GM19455 (cell line): ENCODE measurements at regions not wholly inside any gene's neighbourhood (a gene's known extent, or its start where the extent isn't known, plus 50 kb on each side); places are given as distances from the start of the nearest gene placed in this dataset.
A peak's percentile ranks its signal among the peaks of the same experiment; 100 is the strongest.

ENCODE experiments used
- ATAC-seq: cut with Tn5 transposase; IDR thresholded peaks from one replicate; pipeline ENCODE4 v1.9.1; 2021; ENCODE audit not compliant: unreplicated experiment

GRCh38 chr6:121020656-121021055, 313.6 kb downstream of the TBC1D32 start:
- ATAC-seq: no peak

DNA sequence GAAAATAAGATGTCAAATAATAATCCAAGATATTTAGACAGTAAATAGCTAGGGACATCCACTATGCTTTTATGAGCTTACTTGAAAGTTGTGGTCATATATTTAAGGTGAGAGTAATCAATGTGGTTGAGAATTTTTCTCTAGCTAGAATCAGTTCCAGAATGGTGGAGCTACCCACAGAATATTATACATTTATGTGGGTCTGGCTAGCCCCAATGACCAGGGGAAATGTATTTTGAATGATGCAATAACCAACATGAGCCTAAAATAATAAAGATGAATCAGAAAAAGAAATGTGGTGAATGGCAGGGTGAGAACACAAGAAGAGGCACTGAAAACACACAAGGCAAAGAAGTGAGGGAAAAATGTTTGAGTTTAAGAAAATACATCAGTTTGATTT, 325.7 kb downstream of the TBC1D32 start:
- ATAC-seq: no peak

DNA sequence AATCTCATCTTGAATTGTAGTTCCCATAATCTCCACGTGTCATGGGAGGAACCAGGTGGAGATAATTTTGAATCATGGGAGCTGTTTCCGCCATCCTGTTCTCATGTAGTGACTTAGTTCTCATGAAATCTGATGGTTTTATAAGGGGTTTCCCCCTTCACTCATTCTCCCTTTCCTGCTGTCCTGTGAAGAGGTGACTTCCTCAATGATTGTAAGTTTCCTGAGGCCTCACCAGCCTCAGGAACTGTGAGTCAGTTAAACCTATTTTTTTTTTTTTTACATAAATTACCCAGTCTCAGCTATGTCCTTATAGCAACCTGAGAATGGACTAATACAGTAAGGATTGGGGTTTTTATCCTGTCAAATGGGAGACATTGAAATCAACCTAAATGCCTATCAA, 328.3 kb downstream of the TBC1D32 start:
- no peak for ATAC-seq

DNA sequence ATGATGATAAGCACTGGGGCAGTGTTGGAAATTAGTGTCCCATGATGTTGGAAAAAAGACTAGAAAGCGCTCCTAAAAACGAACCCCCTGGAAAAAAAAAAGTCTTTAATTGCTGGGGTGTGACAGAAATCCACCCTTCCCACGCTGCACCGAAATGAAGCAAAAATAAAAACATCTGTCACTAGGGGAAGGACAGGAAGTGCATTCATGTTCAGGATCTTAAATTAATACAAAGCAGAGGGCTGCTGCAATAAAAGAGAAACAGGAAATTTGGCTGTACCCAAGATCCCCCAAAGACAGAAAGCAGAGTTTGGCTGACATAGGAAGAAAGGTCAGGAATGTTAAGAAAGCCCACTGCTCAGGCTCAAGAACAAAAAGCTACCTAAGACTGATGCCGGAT, 333.9 kb downstream of the TBC1D32 start:
- ATAC-seq: no peak

- ATAC-seq: no peak
Observed at GRCh38 chr6:120996340-120996739, 337.9 kb downstream of the TBC1D32 start.

DNA sequence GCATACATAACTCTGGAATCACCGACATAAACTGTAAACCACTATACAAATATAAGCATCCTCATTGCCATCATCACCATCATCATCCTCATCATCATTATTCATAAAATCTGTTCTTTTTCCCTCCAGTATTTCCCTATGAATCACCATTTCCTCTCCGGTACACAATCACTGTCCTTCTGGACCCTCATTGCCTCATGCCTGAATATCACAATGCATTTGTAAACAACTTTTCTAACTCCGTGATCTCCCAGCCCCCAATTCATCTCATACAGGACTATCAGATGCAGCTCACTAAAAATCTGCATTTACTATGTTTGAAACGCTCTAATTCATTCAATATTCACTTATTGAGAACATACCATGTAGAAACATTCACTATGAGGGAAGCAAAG, 339.7 kb downstream of the TBC1D32 start:
- no peak for ATAC-seq

DNA sequence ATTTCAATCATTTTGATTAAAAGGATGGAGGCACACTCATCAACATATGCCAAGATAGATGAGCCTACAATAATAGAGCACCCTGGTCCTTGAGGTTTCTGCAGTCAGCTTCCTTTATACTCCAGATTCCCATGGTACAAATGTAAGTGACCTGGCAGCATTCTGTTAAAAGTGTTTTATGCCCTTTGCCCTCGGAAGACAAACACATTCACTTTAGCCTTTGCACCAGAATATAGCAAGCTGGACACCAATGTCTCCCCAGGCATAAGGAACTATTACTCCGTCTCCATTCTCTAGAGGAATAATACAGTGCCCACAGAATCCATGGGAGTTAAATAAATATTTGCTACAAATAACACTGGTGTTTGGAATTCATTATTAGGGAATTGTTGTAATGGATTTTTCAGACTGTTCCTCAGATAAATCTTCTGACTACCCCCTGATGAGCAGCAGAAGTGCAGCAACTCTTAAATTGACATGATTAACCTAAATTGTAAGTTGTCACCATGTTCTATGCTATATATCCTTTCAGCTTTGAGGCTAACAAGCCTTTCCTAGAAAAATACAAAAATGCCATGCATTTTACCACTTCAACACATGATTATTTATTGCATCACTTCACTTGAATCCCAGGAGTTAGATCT, 340.2 kb downstream of the TBC1D32 start:
- ATAC-seq: no peak

- ATAC-seq: no peak
Observed at GRCh38 chr6:120992257-120992656, 342.0 kb downstream of the TBC1D32 start.

- ATAC-seq: no peak
Observed at GRCh38 chr6:120990866-120991265, 343.4 kb downstream of the TBC1D32 start.

DNA sequence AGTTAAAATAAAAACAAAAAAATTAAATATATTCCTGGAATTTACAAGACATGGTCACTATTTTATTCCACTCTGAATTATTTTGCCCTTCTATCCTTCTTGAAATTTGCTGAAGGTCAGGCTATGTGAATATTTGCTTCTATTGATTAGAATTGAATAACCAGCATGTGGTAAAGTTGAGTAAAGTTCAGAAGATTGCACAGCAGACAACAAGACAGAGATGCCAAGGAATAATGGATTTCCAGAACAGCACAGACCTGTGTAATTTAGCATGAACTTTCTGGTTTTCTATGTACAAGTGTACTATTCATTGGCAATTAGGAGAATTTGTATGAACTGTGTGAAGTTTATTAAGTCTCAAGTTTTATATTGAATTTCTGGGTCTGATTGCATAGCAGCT, 352.4 kb downstream of the TBC1D32 start:
- ATAC-seq: no peak

DNA sequence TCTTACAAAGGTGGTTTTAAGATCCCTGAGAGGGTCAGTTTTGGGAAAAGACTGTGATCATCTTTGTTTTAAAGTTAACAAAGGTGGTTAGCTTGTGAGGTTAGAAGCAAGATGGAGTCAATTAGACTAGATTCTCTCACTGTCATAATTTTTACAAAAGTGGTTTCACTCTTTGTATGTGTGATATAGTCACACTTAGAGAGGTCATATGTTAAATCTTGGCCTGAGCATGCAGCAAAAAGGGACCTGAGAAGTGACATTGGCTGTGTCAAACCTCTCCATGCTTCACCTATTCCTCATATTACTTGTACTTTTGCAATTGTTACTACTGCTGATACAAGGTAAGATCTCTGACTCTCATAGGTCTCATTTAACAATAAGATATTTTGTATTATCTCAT, 368.0 kb downstream of the TBC1D32 start:
- no peak for ATAC-seq

DNA sequence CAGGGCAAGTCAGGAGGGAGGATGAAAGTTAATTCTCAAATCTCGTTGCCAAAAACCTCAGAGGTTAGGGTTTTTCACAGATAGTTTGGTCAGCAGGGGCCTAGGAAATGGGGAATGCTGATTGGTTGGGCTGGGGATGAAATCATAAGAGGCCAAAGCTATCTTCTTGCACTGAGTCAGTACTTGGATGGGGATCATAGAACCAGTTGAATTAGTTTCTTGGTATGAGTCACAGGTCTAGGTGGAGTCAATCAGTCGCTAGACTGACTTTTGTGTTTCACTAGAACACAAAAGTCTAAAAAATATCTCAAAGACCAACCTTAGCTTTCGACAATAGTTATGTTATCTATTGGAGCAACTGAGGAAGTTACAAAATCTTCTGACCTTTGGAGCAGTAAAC, 368.5 kb downstream of the TBC1D32 start:
- no peak for ATAC-seq

DNA sequence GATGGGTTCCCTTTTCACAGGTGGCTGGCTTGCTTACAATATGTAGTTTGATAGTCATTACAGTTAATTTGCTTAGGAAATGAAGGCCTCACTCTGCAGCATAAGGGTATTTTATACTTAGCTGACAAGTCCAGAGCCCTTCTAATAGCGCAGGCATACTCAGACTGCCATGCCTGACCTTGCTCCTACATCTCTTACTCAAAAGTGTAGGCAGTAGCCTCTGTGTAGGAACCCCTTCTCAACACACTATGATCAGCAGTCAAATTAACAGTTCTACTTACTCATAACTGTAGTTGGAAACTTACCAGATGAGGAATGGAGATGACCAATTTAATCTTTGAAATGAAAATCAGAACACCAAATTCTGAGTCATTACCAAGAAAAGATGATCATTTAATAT, 373.5 kb downstream of the TBC1D32 start:
- ATAC-seq: no peak

DNA sequence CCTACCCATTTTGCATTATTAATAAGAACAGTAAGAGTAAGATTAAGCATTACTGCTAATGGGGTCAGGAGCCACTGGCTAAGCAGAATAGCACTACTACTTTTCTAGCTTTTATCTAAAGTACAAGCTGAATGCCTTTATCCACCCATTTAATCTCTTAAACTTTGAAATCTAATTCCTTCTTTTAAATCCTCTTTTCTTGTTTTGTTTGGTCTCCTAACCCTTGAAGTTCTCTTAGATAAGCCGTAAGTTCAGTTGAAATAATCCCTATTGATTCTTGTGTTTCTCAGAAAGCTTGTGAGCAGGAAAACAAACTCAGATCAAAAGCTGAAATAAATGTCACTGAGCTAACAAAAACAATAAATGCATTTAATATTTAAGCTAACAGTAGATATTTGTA, 380.2 kb downstream of the TBC1D32 start:
- ATAC-seq: no peak

DNA sequence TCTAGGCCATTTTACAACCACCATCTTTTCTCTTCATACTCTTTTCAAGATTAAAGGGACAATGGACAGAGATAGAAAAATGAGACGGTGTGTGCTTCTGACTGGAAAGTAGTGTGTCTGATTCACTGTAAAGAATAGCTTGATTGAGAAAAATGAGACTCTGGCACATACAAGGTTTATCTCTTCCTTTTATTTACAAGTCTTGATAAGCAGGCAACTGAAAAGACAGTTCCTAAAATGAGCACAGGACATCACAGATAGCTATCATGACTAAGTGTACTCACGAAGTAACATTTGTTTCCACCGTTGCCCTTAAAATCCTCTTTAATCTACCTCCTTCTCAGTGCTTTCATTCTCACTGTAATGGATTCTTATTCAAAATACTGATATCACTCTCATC, 383.0 kb downstream of the TBC1D32 start:
- no peak for ATAC-seq

- ATAC-seq: no peak
Observed at GRCh38 chr6:120947111-120947510, 387.2 kb downstream of the TBC1D32 start.

DNA sequence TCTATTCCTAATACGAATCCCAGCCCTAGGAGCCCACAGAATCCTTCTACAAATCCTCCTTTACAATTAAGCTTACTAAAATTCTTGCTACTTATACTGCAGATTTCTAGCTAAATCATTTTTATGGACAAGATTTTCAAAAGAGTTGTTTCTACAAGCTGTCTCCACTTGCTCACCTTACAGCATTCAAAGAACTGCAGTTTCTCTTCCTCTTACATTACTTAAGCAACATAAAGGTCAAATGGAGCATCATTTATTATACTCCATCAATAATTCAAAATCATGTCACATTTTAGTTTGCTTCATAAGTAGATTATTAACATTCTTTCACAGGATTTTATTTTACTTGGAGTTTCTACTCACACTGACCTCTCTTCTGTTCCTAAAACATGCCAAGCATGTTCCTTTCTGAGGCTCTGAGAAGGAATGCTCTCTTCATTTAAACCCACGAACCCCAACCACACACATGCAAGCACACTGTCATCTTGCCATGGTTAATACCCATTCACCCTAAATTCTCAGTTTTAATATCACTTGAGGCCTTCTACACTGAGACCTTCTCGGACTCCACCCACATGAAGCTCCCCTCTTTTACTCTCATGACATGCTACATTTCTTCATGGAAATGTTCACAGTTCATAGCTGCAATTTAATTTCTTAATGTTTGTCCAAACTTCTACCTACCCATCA, 388.2 kb downstream of the TBC1D32 start:
- ATAC-seq: peak; percentile 54

GRCh38 chr6:120938876-120939472, 395.3 kb downstream of the TBC1D32 start:
- ATAC-seq: peak; percentile 98

GRCh38 chr6:120938164-120938875, 396.0 kb downstream of the TBC1D32 start:
- peak; percentile 45 for ATAC-seq

DNA sequence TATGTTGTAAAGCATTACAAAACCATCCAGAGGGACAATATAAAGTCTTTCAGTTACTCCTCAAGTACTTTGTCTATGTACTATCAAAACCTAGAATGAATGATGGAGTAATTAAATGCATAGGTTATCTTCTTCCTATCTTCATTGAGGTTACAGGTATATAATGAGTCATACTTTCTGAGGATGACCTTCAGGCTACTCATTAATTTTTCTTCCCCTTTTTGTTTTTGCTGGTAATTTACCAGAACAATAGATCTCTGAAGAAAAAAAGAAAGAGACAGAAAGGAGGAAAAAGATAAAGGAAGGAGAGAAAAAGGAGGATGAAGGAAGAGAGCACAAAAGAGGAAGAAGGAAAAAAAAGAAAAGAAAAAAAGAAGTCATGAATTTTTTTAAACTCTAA, 398.4 kb downstream of the TBC1D32 start:
- ATAC-seq: no peak

- ATAC-seq: no peak
Observed at GRCh38 chr6:120935016-120935415, 399.3 kb downstream of the TBC1D32 start.
